ENCODE measurements at regions not wholly inside any gene's neighbourhood (a gene's known extent, or its start where the extent isn't known, plus 50 kb on each side); places are given as distances from the start of the nearest gene placed in this dataset.

DNA sequence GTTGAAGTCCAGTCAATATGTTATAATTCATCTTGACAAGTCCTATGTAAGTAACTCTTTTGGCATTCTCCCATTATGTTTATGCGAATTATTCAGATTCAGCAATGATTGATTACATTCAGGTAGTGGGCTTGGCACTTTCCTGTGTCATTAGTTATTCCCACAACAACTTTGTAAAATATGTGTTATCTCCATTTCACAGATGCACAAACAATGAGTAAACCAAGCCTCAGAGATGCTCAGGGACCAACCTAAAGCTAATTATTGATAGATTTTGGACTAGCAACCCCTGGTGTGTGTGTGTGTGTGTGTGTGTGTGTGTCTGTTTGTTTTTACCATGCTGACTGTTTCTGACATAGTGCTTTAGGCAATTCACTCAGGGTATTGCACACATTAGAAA lies 371.1 kb upstream of the C1orf87 start:
- peaks cover 0 to 9% (median 4%) of the 10 kb centered on the region in 7 donors for H3K9me3 Mint-ChIP-seq
- no peaks in the 10 kb centered on the region for H3K36me3 Mint-ChIP-seq
- H3K4me1 ChIP-seq (ENCODE audit: control insufficient read depth in 1 of 2, insufficient read depth in 2 of 2, low read length in 2 of 2), result no peaks in the 10 kb centered on the region
- TF ChIP-seq, protein P1, sequence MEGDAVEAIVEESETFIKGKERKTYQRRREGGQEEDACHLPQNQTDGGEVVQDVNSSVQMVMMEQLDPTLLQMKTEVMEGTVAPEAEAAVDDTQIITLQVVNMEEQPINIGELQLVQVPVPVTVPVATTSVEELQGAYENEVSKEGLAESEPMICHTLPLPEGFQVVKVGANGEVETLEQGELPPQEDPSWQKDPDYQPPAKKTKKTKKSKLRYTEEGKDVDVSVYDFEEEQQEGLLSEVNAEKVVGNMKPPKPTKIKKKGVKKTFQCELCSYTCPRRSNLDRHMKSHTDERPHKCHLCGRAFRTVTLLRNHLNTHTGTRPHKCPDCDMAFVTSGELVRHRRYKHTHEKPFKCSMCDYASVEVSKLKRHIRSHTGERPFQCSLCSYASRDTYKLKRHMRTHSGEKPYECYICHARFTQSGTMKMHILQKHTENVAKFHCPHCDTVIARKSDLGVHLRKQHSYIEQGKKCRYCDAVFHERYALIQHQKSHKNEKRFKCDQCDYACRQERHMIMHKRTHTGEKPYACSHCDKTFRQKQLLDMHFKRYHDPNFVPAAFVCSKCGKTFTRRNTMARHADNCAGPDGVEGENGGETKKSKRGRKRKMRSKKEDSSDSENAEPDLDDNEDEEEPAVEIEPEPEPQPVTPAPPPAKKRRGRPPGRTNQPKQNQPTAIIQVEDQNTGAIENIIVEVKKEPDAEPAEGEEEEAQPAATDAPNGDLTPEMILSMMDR (IDR thresholded peaks at IDR 0.05), result no peak
- H3K9me3 ChIP-seq (replicated peaks in 1 of 2; ENCODE audit: control insufficient read depth in 1 of 2, insufficient read depth in 1 of 2, low read length in 2 of 2), result no peaks in the 10 kb centered on the region
- no peaks in the 10 kb centered on the region for H4K20me1 ChIP-seq (ENCODE audit: insufficient read depth, low read length)
- H3K27me3 ChIP-seq (ENCODE audit: control insufficient read depth in 2 of 2, insufficient read depth in 2 of 2, low read length in 2 of 2), result no peaks in the 10 kb centered on the region
- no peak overlapping the region for H3K27ac ChIP-seq (ENCODE audit: low read depth in 1 of 2, low read length in 2 of 2)
- intact Hi-C loops (cut with micrococcal nuclease), result no loop called here
- H3K79me2 ChIP-seq (ENCODE audit: insufficient read depth, low read length), result no peaks in the 10 kb centered on the region
- H3K4me3 ChIP-seq (replicated peaks in 1 of 3; ENCODE audit: low read depth in 2 of 3, low read length in 3 of 3), result no peak overlapping the region
- H2AFZ ChIP-seq (ENCODE audit: insufficient read depth, low read depth, low read length, poor library complexity, severe bottlenecking), result no peak overlapping the region
- no peak overlapping the region for H3K4me2 ChIP-seq (replicated peaks; ENCODE audit: extremely low read depth, low read length, poor library complexity, severe bottlenecking)
- H3K4me1 Mint-ChIP-seq, result peaks cover 15% of the 10 kb centered on the region
- H3K36me3 ChIP-seq (replicated peaks in 1 of 2; ENCODE audit: control insufficient read depth in 1 of 2, insufficient read depth in 2 of 2, low read length in 2 of 2), result no peaks in the 10 kb centered on the region
- H3K4me3 Mint-ChIP-seq, result no peak overlapping the region
- DNase-seq, result no peak
- H3K27me3 Mint-ChIP-seq (ENCODE audit: low read depth in 3 of 3), result peaks cover 0 to 1% (median 0%) of the 10 kb centered on the region in 3 donors
- H3K9ac ChIP-seq (ENCODE audit: insufficient read depth, low read length, poor library complexity, severe bottlenecking), result no peak overlapping the region
- H3K27ac Mint-ChIP-seq, result no peak overlapping the region
- no CpG with 5 or more reads among the region's 1 CpG for WGBS (ENCODE audit: insufficient coverage)

DNA sequence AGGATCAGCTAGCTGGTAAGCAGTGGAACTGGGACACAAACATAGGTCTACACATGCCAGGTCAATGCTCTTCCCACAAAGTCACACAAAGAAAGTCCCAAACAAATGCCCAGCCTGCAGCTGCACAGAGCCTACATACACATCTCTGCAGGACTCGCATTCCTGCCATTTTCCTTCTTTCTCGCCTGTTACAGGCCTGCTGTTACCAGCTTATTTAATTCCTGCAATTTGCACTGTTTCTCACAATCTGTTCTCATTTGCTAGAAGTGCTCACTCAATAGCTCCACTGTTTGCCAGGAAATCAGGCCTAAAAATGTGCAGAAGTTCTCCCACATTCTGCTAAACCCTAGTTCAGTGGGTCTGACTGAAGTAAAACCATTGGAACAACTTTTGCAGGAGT lies 362.6 kb upstream of the C1orf87 start:
- Mint-ChIP-seq H3K36me3 (no peaks in the 10 kb centered on the region), H3K4me3 (no peak overlapping the region), H3K4me1 (no peaks in the 10 kb centered on the region), H3K9me3 (peaks cover 8 to 30% (median 20%) of the 10 kb centered on the region in 7 donors), H3K27ac (no peak overlapping the region), H3K27me3 (ENCODE audit: low read depth in 3 of 3) (peaks cover 0 to 1% (median 0%) of the 10 kb centered on the region in 3 donors)
- no peaks in the 10 kb centered on the region for H3K36me3 ChIP-seq (replicated peaks in 1 of 2; ENCODE audit: control insufficient read depth in 1 of 2, insufficient read depth in 2 of 2, low read length in 2 of 2)
- DNase-seq, result no peak
- peaks cover 9% of the 10 kb centered on the region in 2 donors for H3K9me3 ChIP-seq (replicated peaks in 1 of 2; ENCODE audit: control insufficient read depth in 1 of 2, insufficient read depth in 1 of 2, low read length in 2 of 2)
- H3K4me1 ChIP-seq (ENCODE audit: control insufficient read depth in 1 of 2, insufficient read depth in 2 of 2, low read length in 2 of 2), result no peaks in the 10 kb centered on the region
- TF ChIP-seq, protein P1 (IDR thresholded peaks at IDR 0.05), result no peak
- H2AFZ ChIP-seq (ENCODE audit: insufficient read depth, low read depth, low read length, poor library complexity, severe bottlenecking), result no peak overlapping the region
- H3K79me2 ChIP-seq (ENCODE audit: insufficient read depth, low read length), result no peaks in the 10 kb centered on the region
- no peak overlapping the region for H3K4me3 ChIP-seq (replicated peaks in 1 of 3; ENCODE audit: low read depth in 2 of 3, low read length in 3 of 3)
- H3K4me2 ChIP-seq (replicated peaks; ENCODE audit: extremely low read depth, low read length, poor library complexity, severe bottlenecking), result no peak overlapping the region
- H3K27me3 ChIP-seq (ENCODE audit: control insufficient read depth in 2 of 2, insufficient read depth in 2 of 2, low read length in 2 of 2), result no peaks in the 10 kb centered on the region
- intact Hi-C loops (cut with micrococcal nuclease), result no loop called here
- H4K20me1 ChIP-seq (ENCODE audit: insufficient read depth, low read length), result no peaks in the 10 kb centered on the region
- H3K9ac ChIP-seq (ENCODE audit: insufficient read depth, low read length, poor library complexity, severe bottlenecking), result no peak overlapping the region
- no peak overlapping the region for H3K27ac ChIP-seq (ENCODE audit: low read depth in 1 of 2, low read length in 2 of 2)
- WGBS (ENCODE audit: insufficient coverage), result 88% methylated on average over 2 of the region's 2 CpGs
